HFF-Myc (cell line): ENCODE measurements at regions not wholly inside any gene's neighbourhood (a gene's known extent, or its start where the extent isn't known, plus 50 kb on each side); places are given as distances from the start of the nearest gene placed in this dataset.

Experiments used
- DNase-seq: peaks from one replicate; pipeline ENCODE4 v3.0.0-alpha.2; 2011; ENCODE audit warnings: low read depth; ENCODE audit errors: extremely low read depth
- H3K4me3 ChIP-seq: replicated peaks from 2 replicates; pipeline ENCODE4 v1.5.1; 2011; ENCODE audit warnings: low read depth, mild to moderate bottlenecking, control low read depth, low read length
- CTCF ChIP-seq: IDR thresholded peaks from 2 replicates; pipeline ENCODE4 v1.5.1; 2012; ENCODE audit warnings: mild to moderate bottlenecking, low read depth, low read length, control low read depth; ENCODE audit errors: missing control alignments

- TF ChIP-seq CTCF = no peak
- DNase-seq = no peak
- no peak overlapping the region for H3K4me3 ChIP-seq
Observed at GRCh38 chr13:90246687-90247345, 1100.7 kb upstream of the MIR17HG start.

GRCh38 chr13:90253806-90254205 is 1093.7 kb upstream of the MIR17HG start:
- no peak overlapping the region for H3K4me3 ChIP-seq
- no peak for DNase-seq
- TF ChIP-seq CTCF = no peak

- TF ChIP-seq CTCF = no peak
- no peak for DNase-seq
- no peak overlapping the region for H3K4me3 ChIP-seq
Observed at GRCh38 chr13:90254437-90254836, 1093.0 kb upstream of the MIR17HG start.

- TF ChIP-seq CTCF = no peak
- DNase-seq = no peak
- no peak overlapping the region for H3K4me3 ChIP-seq
Observed at GRCh38 chr13:90256746-90257145, 1090.7 kb upstream of the MIR17HG start.

- no peak for TF ChIP-seq CTCF
- H3K4me3 ChIP-seq = no peak overlapping the region
- DNase-seq = no peak
Observed at GRCh38 chr13:90258129-90258528, 1089.4 kb upstream of the MIR17HG start.

GRCh38 chr13:90261343-90261742 is 1086.1 kb upstream of the MIR17HG start:
- no peak overlapping the region for H3K4me3 ChIP-seq
- DNase-seq = no peak
- no peak for TF ChIP-seq CTCF

- no peak for DNase-seq
- TF ChIP-seq CTCF = no peak
- H3K4me3 ChIP-seq = no peak overlapping the region
Observed at GRCh38 chr13:90270226-90270625, 1077.3 kb upstream of the MIR17HG start.
